ENCODE measurements at regions not wholly inside any gene's neighbourhood (a gene's known extent, or its start where the extent isn't known, plus 50 kb on each side); places are given as distances from the start of the nearest gene placed in this dataset.

DNA sequence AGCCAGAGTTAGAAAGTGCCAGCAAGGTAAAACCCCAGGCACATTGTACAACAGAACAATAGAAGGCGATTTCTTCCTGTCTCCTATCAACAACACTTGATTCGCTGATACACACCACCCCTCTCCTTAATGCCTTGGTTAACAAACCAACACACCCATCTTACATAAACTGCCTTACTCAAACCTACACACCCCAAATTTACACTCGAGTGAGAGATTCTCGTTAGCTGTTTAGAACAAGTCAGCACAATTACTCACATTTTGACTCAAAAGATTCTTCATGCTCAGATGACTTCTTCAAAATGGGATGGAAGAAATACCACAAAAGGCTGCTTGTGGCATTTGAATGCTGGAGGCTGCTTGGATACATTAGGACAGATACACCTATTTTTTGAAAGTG, 80.0 kb upstream of the FOXQ1 start:
- DNase-seq (ENCODE audit: low read depth in 2 of 2): no peak
- no peak overlapping the region for H3K4me3 ChIP-seq (replicated peaks in 1 of 2; ENCODE audit: low read depth in 2 of 2, low read length in 2 of 2)
- TF ChIP-seq, protein P1, sequence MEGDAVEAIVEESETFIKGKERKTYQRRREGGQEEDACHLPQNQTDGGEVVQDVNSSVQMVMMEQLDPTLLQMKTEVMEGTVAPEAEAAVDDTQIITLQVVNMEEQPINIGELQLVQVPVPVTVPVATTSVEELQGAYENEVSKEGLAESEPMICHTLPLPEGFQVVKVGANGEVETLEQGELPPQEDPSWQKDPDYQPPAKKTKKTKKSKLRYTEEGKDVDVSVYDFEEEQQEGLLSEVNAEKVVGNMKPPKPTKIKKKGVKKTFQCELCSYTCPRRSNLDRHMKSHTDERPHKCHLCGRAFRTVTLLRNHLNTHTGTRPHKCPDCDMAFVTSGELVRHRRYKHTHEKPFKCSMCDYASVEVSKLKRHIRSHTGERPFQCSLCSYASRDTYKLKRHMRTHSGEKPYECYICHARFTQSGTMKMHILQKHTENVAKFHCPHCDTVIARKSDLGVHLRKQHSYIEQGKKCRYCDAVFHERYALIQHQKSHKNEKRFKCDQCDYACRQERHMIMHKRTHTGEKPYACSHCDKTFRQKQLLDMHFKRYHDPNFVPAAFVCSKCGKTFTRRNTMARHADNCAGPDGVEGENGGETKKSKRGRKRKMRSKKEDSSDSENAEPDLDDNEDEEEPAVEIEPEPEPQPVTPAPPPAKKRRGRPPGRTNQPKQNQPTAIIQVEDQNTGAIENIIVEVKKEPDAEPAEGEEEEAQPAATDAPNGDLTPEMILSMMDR (IDR thresholded peaks at IDR 0.05; ENCODE audit: low read depth, low read length): no peak

DNA sequence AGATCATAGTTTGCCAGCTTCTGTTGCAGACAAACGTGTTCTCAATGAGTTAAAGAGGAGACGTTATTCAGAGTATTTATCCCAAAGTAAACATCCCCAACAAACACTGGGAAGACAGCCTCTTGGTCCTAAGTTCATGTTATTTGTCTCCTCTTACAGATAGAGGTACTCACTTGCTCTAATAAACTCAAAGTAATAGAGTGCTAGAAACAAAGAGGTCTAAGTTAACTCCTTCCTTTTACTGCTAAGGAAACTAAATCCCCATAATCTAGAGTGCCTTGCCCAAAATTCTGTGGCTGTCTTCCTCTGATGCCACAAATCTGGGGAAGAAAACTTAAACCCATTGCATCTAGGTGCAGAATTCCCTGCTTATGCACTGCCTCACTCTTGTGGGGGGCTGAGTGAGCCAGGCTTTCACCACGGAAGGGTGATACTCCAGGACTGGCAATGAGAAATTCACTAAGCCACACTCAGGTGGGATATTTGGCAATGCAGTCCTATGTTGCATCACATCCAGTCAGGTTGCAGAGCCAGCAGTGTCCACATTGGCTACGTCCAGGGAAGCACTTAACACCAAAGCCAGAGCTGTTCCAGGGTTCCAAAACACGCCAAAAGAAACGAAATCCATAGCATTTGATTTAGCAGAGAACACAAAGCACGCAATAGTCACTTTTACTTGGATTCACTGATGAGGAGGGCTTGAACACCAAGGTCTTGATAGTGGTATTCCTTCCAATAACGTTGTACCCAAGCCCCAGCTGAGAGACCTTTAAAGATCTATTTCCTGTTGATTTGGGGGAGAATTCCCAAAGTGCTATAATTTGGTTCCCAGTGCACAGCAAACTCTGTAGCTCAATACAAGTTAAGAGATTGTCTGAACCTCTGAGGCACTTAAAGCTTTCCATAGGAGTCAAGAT, 81.0 kb upstream of the FOXQ1 start:
- DNase-seq (ENCODE audit: low read depth in 2 of 2): no peak
- H3K4me3 ChIP-seq (replicated peaks in 1 of 2; ENCODE audit: low read depth in 2 of 2, low read length in 2 of 2): no peak overlapping the region
- TF ChIP-seq, protein P1 (IDR thresholded peaks at IDR 0.05; ENCODE audit: low read depth, low read length): no peak

DNA sequence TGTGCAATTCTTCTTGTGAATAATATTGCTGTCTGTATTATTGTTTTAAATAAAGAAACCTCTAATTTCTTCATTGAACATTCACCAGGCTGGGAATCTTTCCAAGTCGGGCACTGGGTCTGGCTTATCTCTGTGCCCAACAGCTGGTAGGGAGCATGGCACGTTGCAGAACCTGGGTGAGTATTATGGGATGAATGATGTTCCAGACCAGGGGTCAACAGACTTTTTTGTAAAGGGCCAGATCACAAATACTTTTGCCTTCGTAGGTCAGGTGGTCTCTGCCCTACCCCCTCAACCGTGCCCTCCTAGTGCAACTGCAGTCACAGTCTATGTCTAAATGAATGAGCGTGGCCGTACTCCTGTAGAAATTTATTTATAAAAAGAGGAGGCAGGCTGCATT, 81.6 kb upstream of the FOXQ1 start:
- H3K4me3 ChIP-seq (replicated peaks in 1 of 2; ENCODE audit: low read depth in 2 of 2, low read length in 2 of 2): no peak overlapping the region
- DNase-seq (ENCODE audit: low read depth in 2 of 2): no peak
- TF ChIP-seq, protein P1 (IDR thresholded peaks at IDR 0.05; ENCODE audit: low read depth, low read length): no peak

DNA sequence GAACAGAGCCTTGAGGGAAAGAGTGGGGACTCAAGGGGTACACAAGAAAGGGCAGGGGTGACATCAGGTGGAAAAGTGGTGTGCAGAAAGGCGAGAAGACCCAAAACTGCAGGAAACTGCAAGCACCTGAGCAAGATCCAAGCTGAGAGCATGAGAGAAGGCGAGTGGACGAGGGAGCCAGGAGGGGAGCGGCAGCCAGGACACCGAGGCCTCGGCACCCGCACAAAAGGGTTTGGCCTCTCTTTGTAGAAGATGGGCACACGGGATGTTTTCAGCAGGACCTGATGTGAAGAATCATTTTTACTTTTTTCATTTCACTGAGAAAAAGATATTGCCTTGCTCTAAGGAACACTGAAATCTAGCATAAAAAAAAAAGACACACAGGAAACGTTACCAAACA, 82.1 kb upstream of the FOXQ1 start:
- TF ChIP-seq, protein P1 (IDR thresholded peaks at IDR 0.05; ENCODE audit: low read depth, low read length): no peak
- DNase-seq (ENCODE audit: low read depth in 2 of 2): no peak
- H3K4me3 ChIP-seq (replicated peaks in 1 of 2; ENCODE audit: low read depth in 2 of 2, low read length in 2 of 2): no peak overlapping the region

DNA sequence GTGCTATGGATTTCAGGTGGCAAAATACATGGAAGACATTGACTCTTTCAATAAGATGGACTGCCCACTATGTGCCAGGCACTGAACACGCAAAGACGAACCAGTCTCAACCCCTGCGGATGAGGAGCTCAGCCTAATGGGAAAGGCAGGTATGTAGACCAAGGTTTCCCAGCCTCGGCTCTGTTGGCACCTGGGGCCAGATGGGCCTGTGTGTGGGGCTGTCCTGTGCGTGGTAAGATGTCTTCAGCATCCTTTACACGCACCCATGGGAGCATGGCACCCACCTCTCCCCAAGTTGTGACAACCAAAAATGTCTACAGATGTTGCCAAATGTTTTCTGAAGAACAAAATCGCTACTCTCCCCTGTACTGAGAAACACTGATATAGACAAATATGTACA, 82.6 kb upstream of the FOXQ1 start:
- TF ChIP-seq, protein P1 (IDR thresholded peaks at IDR 0.05; ENCODE audit: low read depth, low read length): no peak
- H3K4me3 ChIP-seq (replicated peaks in 1 of 2; ENCODE audit: low read depth in 2 of 2, low read length in 2 of 2): no peak overlapping the region
- DNase-seq (ENCODE audit: low read depth in 2 of 2): no peak

DNA sequence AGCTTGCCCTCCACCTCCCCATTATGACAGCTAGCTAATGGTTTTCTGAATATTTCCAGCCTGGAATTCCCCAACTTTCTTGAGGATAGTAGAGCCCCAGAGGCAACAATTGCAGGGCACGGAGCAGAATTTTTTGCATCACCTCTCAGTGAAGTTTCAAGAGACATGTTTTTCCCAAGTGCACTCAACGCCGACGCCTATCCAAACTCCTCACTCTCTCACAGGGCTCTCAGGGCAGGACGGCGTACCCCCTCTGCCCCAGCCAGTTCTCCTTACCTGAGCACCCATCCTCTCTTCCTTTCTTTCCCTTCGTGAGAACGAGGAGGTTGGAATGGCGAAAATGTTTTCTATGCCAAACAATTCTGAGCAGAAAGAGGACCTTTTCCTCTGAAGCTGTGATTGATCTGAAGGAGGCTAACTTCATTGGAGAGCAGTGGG, 83.1 kb upstream of the FOXQ1 start:
- no peak overlapping the region for H3K4me3 ChIP-seq (replicated peaks in 1 of 2; ENCODE audit: low read depth in 2 of 2, low read length in 2 of 2)
- DNase-seq (ENCODE audit: low read depth in 2 of 2): no peak
- TF ChIP-seq, protein P1 (IDR thresholded peaks at IDR 0.05; ENCODE audit: low read depth, low read length): no peak
